ENCODE measurements at regions not wholly inside any gene's neighbourhood (a gene's known extent, or its start where the extent isn't known, plus 50 kb on each side); places are given as distances from the start of the nearest gene placed in this dataset.

DNA sequence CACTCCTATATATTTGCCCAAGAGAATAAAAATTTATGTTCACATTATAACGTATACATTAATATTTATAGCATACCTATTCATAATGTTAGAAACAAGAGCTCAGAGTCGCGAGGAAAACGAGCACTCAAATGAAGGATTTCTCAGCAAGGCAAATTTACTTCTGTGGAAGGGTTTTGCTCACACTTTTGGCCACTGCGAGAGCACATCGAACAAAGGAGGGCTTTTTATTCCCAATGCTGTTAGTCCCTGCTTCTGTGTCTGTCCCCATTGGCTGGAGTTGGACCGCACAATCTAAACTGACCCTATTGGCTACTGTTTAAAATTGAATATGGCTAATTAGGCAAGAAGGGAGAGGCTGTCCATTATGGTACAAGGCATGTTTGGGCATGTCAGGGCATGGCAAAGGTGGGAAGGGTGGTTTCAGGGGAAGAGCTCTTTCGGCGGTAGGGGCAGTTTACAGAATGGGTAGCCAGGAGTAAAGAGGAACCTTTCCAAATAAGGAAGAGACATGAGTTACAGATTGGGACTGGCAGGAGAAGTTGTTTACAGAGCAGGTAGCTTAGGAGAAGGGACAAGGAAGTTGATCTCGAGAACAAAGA lies 702.9 kb downstream of the TRHDE start (continued):
- no peak for TF ChIP-seq EZH2phosphoT487 (IDR thresholded peaks at IDR 0.05; ENCODE audit: unreplicated experiment)
- TF ChIP-seq, protein P1, sequence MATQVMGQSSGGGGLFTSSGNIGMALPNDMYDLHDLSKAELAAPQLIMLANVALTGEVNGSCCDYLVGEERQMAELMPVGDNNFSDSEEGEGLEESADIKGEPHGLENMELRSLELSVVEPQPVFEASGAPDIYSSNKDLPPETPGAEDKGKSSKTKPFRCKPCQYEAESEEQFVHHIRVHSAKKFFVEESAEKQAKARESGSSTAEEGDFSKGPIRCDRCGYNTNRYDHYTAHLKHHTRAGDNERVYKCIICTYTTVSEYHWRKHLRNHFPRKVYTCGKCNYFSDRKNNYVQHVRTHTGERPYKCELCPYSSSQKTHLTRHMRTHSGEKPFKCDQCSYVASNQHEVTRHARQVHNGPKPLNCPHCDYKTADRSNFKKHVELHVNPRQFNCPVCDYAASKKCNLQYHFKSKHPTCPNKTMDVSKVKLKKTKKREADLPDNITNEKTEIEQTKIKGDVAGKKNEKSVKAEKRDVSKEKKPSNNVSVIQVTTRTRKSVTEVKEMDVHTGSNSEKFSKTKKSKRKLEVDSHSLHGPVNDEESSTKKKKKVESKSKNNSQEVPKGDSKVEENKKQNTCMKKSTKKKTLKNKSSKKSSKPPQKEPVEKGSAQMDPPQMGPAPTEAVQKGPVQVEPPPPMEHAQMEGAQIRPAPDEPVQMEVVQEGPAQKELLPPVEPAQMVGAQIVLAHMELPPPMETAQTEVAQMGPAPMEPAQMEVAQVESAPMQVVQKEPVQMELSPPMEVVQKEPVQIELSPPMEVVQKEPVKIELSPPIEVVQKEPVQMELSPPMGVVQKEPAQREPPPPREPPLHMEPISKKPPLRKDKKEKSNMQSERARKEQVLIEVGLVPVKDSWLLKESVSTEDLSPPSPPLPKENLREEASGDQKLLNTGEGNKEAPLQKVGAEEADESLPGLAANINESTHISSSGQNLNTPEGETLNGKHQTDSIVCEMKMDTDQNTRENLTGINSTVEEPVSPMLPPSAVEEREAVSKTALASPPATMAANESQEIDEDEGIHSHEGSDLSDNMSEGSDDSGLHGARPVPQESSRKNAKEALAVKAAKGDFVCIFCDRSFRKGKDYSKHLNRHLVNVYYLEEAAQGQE (IDR thresholded peaks at IDR 0.05; ENCODE audit: unreplicated experiment), result no peak

GRCh38 chr12:72978999-72979398 lies 706.8 kb downstream of the TRHDE start:
- H3K27ac Mint-ChIP-seq, result no peak overlapping the region
- ATAC-seq, result no peak

More at GRCh38 chr12:72978999-72979398, 706.8 kb downstream of the TRHDE start:
- Histone ChIP-seq H3K4me3 (no peak overlapping the region), H3K27me3 (ENCODE audit: insufficient read depth) (no peaks in the 10 kb centered on the region), H2AFZ (no peak overlapping the region), H3K4me2 (no peak overlapping the region), H3F3A (replicated peaks; ENCODE audit: low read depth) (no peaks in the 10 kb centered on the region), H3K27ac (ENCODE audit: low read depth) (no peak overlapping the region), H3K36me3 (ENCODE audit: insufficient read depth) (peaks cover 7% of the 10 kb centered on the region; the same call in 1 of the 2 replicates), H3K9me2 (ENCODE audit: insufficient read depth) (no peaks in the 10 kb centered on the region), H4K20me1 (replicated peaks; ENCODE audit: insufficient read depth) (no peaks in the 10 kb centered on the region), H3K79me2 (replicated peaks; ENCODE audit: insufficient read depth) (no peaks in the 10 kb centered on the region), H3K4me1 (ENCODE audit: insufficient read depth) (peaks cover 9% of the 10 kb centered on the region)
- Mint-ChIP-seq H3K9me3 (peaks cover 14% of the 10 kb centered on the region), H3K36me3 (ENCODE audit: low read depth) (peaks cover 10% of the 10 kb centered on the region), H3K27me3 (ENCODE audit: insufficient read depth, low read depth, poor library complexity) (peaks cover 2% of the 10 kb centered on the region), H3K4me1 (peaks cover 4% of the 10 kb centered on the region; the same call in 2 of the 3 replicates), H3K4me3 (no peak overlapping the region)
- TF ChIP-seq CREB1 (CRISPR knock-in tag; IDR thresholded peaks at IDR 0.05; ENCODE audit: low read depth), result no peak
- TF ChIP-seq EZH2phosphoT487 (IDR thresholded peaks at IDR 0.05; ENCODE audit: unreplicated experiment), result no peak
- TF ChIP-seq STAT1 (IDR thresholded peaks at IDR 0.05; ENCODE audit: unreplicated experiment), result no peak
- TF ChIP-seq ZNF114 (CRISPR knock-in tag; IDR thresholded peaks at IDR 0.05), result no peak
- TF ChIP-seq JUNB (IDR thresholded peaks at IDR 0.05; ENCODE audit: unreplicated experiment), result no peak
- TF ChIP-seq, protein P2, sequence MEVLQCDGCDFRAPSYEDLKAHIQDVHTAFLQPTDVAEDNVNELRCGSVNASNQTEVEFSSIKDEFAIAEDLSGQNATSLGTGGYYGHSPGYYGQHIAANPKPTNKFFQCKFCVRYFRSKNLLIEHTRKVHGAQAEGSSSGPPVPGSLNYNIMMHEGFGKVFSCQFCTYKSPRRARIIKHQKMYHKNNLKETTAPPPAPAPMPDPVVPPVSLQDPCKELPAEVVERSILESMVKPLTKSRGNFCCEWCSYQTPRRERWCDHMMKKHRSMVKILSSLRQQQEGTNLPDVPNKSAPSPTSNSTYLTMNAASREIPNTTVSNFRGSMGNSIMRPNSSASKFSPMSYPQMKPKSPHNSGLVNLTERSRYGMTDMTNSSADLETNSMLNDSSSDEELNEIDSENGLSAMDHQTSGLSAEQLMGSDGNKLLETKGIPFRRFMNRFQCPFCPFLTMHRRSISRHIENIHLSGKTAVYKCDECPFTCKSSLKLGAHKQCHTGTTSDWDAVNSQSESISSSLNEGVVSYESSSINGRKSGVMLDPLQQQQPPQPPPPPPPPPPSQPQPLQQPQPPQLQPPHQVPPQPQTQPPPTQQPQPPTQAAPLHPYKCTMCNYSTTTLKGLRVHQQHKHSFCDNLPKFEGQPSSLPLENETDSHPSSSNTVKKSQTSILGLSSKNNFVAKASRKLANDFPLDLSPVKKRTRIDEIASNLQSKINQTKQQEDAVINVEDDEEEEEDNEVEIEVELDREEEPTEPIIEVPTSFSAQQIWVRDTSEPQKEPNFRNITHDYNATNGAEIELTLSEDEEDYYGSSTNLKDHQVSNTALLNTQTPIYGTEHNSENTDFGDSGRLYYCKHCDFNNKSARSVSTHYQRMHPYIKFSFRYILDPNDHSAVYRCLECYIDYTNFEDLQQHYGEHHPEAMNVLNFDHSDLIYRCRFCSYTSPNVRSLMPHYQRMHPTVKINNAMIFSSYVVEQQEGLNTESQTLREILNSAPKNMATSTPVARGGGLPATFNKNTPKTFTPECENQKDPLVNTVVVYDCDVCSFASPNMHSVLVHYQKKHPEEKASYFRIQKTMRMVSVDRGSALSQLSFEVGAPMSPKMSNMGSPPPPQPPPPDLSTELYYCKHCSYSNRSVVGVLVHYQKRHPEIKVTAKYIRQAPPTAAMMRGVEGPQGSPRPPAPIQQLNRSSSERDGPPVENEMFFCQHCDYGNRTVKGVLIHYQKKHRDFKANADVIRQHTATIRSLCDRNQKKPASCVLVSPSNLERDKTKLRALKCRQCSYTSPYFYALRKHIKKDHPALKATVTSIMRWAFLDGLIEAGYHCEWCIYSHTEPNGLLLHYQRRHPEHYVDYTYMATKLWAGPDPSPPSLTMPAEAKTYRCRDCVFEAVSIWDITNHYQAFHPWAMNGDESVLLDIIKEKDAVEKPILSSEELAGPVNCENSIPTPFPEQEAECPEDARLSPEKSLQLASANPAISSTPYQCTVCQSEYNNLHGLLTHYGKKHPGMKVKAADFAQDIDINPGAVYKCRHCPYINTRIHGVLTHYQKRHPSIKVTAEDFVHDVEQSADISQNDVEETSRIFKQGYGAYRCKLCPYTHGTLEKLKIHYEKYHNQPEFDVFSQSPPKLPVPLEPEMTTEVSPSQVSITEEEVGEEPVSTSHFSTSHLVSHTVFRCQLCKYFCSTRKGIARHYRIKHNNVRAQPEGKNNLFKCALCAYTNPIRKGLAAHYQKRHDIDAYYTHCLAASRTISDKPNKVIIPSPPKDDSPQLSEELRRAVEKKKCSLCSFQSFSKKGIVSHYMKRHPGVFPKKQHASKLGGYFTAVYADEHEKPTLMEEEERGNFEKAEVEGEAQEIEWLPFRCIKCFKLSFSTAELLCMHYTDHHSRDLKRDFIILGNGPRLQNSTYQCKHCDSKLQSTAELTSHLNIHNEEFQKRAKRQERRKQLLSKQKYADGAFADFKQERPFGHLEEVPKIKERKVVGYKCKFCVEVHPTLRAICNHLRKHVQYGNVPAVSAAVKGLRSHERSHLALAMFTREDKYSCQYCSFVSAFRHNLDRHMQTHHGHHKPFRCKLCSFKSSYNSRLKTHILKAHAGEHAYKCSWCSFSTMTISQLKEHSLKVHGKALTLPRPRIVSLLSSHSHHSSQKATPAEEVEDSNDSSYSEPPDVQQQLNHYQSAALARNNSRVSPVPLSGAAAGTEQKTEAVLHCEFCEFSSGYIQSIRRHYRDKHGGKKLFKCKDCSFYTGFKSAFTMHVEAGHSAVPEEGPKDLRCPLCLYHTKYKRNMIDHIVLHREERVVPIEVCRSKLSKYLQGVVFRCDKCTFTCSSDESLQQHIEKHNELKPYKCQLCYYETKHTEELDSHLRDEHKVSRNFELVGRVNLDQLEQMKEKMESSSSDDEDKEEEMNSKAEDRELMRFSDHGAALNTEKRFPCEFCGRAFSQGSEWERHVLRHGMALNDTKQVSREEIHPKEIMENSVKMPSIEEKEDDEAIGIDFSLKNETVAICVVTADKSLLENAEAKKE (CRISPR knock-in tag; IDR thresholded peaks at IDR 0.05), result no peak
- TF ChIP-seq POLR2AphosphoS5 (IDR thresholded peaks at IDR 0.05; ENCODE audit: low read depth), result no peak
- TF ChIP-seq ZNF331 (CRISPR knock-in tag; IDR thresholded peaks at IDR 0.05; ENCODE audit: low read depth), result no peak
- no peak for DNase-seq (ENCODE audit: low spot score)

Measured in GM23338 (cell line).